HEK293 (cell line): ENCODE measurements at regions not wholly inside any gene's neighbourhood (a gene's known extent, or its start where the extent isn't known, plus 50 kb on each side); places are given as distances from the start of the nearest gene placed in this dataset.

Experiments used
- CTCF ChIP-seq: fragments of 450-650 bp; formaldehyde crosslinking; IDR thresholded peaks from 2 replicates; pipeline ENCODE4 v1.5.1; 2016; ENCODE audit warnings: missing biosample characterization, missing genetic modification characterization
- EGR2 ChIP-seq: fragments of 450-650 bp; formaldehyde crosslinking; IDR thresholded peaks from 2 replicates; pipeline ENCODE4 v1.5.1; 2016; ENCODE audit warnings: low read depth, missing biosample characterization, missing genetic modification characterization
- KLF16 ChIP-seq: fragments of 450-650 bp; formaldehyde crosslinking; IDR thresholded peaks from 2 replicates; pipeline ENCODE4 v1.5.1; 2017; ENCODE audit warnings: missing biosample characterization, missing genetic modification characterization
- PRDM1 ChIP-seq: fragments of 450-650 bp; formaldehyde crosslinking; IDR thresholded peaks from 2 replicates; pipeline ENCODE4; 2016; ENCODE audit warnings: missing biosample characterization, missing genetic modification characterization
- SETDB1 ChIP-seq: IDR thresholded peaks from one replicate; pipeline ENCODE4 v1.6.1; 2017; ENCODE audit warnings: mild to moderate bottlenecking, low read length, moderate library complexity, mixed read lengths; ENCODE audit not compliant: insufficient read length
- ZBTB17 ChIP-seq: fragments of 450-650 bp; formaldehyde crosslinking; IDR thresholded peaks from 2 replicates; pipeline ENCODE4 v1.5.1; 2016; ENCODE audit warnings: missing biosample characterization, missing genetic modification characterization
- ZBTB8A ChIP-seq: fragments of 450-650 bp; formaldehyde crosslinking; IDR thresholded peaks from 2 replicates; pipeline ENCODE4 v1.5.1; 2016; ENCODE audit warnings: missing biosample characterization, missing genetic modification characterization
- ZFP37 ChIP-seq: fragments of 450-650 bp; formaldehyde crosslinking; IDR thresholded peaks from 2 replicates; pipeline ENCODE4 v1.5.1; 2016; ENCODE audit warnings: missing biosample characterization, missing genetic modification characterization
- ZNF548 ChIP-seq: fragments of 450-650 bp; formaldehyde crosslinking; IDR thresholded peaks from 2 replicates; pipeline ENCODE4 v1.5.1; 2016; ENCODE audit warnings: missing biosample characterization, missing genetic modification characterization
- ZNF555 ChIP-seq: fragments of 450-650 bp; formaldehyde crosslinking; conservative IDR thresholded peaks from 2 replicates; pipeline ENCODE4 v1.5.1; 2017; ENCODE audit warnings: missing biosample characterization, mild to moderate bottlenecking, missing genetic modification characterization, inconsistent platforms
- ZNF645 ChIP-seq: fragments of 450-650 bp; formaldehyde crosslinking; IDR thresholded peaks from 2 replicates; pipeline ENCODE4; 2016; ENCODE audit warnings: missing biosample characterization, missing genetic modification characterization
- ZNF837 ChIP-seq: fragments of 450-650 bp; formaldehyde crosslinking; IDR thresholded peaks from 2 replicates; pipeline ENCODE4 v1.5.1; 2016; ENCODE audit warnings: missing biosample characterization, missing genetic modification characterization

- no peak for TF ChIP-seq ZNF645
- no peak for TF ChIP-seq SETDB1
- TF ChIP-seq ZBTB8A (tag by site-specific recombination): no peak
- no peak for TF ChIP-seq ZNF555
- TF ChIP-seq CTCF (tag by site-specific recombination): no peak
- TF ChIP-seq ZBTB17: no peak
- no peak for TF ChIP-seq KLF16 (tag by site-specific recombination)
- no peak for TF ChIP-seq PRDM1 (tag by site-specific recombination)
- TF ChIP-seq ZNF837 (tag by site-specific recombination): no peak
- TF ChIP-seq ZNF548 (tag by site-specific recombination): no peak
- no peak for TF ChIP-seq EGR2
- no peak for TF ChIP-seq ZFP37
Observed at GRCh38 chr7:47147213-47147631, 434.7 kb downstream of the TNS3 start.
